Aorta (tissue), 5 donors: ENCODE measurements at regions not wholly inside any gene's neighbourhood (a gene's known extent, or its start where the extent isn't known, plus 50 kb on each side); places are given as distances from the start of the nearest gene placed in this dataset.

Experiments used
- ATAC-seq: fragments of 200-7000 bp; cut with Tn5 transposase; one replicate; pipeline ENCODE4 v1.9.1; 2022; ENCODE audit warnings: moderate library complexity; ENCODE audit not compliant: low FRiP score
- DNase-seq, 2 donors: peaks; one replicate each; pipeline ENCODE4 v3.0.0-alpha.2; 2020
- H3K27ac ChIP-seq, 2 donors: one replicate each; pipeline ENCODE4 v1.5.1; 2013; ENCODE audit warnings: low read length in 2 of 2, mild to moderate bottlenecking in 2 of 2, moderate library complexity in 2 of 2, control low read depth in 1 of 2, inconsistent platforms in 1 of 2, low read depth in 1 of 2
- H3K27me3 ChIP-seq, 2 donors: one replicate each; pipeline ENCODE4 v1.6.1; 2013; ENCODE audit warnings: control low read depth in 1 of 2, low read length in 1 of 2, mild to moderate bottlenecking in 1 of 2, moderate library complexity in 1 of 2; ENCODE audit not compliant: insufficient read depth in 2 of 2, control insufficient read depth in 1 of 2
- H3K36me3 ChIP-seq, 2 donors: one replicate each; pipeline ENCODE4 v1.6.1; 2013; ENCODE audit warnings: control low read depth in 1 of 2, low read length in 1 of 2, mild to moderate bottlenecking in 1 of 2; ENCODE audit not compliant: insufficient read depth in 2 of 2, control insufficient read depth in 1 of 2
- H3K4me1 ChIP-seq, 2 donors: one replicate each; pipeline ENCODE4 v1.6.1; 2013; ENCODE audit warnings: low read length in 2 of 2, control low read depth in 1 of 2, mild to moderate bottlenecking in 1 of 2, moderate library complexity in 1 of 2; ENCODE audit not compliant: insufficient read depth in 2 of 2, control insufficient read depth in 1 of 2
- H3K4me3 ChIP-seq, 2 donors: one replicate each; pipeline ENCODE4 v1.5.1; 2013; ENCODE audit warnings: low read length in 2 of 2, control low read depth in 1 of 2, mild to moderate bottlenecking in 1 of 2
- H3K9me3 ChIP-seq: one replicate; pipeline ENCODE4 v1.6.1; 2013; ENCODE audit warnings: mild to moderate bottlenecking, low read length; ENCODE audit not compliant: control insufficient read depth
- WGBS, 2 donors: extraction: QIAGEN DNeasy Blood & Tissue Kit; methylation state at CpG; one replicate each; pipeline ENCODE4 v1.1.7; 2013; 5-methylcytosine and 5-hydroxymethylcytosine counted together
- intact Hi-C, 2 donors: fragments of 100-400 bp; cut with DNase I; formaldehyde crosslinking; loops; one replicate each; pipeline versions ENCODE4 v1.14.2 to v1.15.0; 2022
- donor health status: healthy with polysubstance abuse.
- donor health status: Bipolar disorder and iron deficiency.
- donor health status: DM: no; HTN: no; CAD: no.
- donor health status: DM: no; HTN: no; CAD: no.
- donor health status: DM: yes; HTN: yes; CAD: no.

DNA sequence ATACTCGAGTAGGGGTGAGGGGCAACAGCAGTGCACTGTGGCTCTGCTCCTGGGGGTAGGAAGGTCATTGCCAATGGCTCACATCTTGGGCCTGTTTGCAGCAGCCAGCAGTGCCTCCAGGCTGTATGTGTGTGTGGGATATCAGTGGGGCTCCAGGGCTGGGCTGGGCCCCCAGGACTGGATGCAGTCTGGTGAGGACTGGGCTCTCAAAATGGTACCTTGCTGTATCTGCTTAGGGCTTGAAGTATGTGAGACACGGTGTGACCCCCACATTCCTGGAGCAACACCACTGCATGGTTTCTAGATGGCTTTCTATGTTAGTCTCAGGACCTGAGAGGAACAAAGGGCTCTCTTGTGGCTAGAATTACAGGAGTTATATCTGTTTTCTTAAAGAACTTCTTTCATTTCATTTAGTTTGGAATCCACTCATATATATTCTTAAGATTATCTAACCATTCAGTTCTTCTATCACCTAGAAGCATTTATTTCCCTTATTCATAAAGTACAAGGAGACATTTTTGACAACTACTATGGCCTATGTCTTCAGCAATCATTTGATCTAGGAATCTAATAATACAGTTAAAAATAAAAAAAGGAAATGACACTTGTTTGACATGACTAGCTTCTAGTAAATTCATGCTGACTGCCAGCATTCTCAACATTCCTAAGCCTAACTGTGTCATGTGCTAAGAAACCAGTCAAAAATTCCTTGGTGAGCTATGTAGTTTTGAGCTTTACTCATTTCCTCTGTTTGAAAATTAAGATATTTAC is 443.2 kb upstream of the SEMA3A start:
- ATAC-seq (peak; percentile 38), DNase-seq (peak in 1 of 2 donors; percentile 60)
- no peak overlapping the region for H3K4me3 ChIP-seq
- 66 to 69% methylated on average over 2 of the region's 2 CpGs for WGBS, 2 donors
- H3K4me1 ChIP-seq = peaks cover 0 to 2% of the 10 kb centered on the region in 2 donors
- H3K27ac ChIP-seq = peak overlapping the region in 1 of 2 donors; percentile 69
- intact Hi-C loops = no loop called here
- no peaks in the 10 kb centered on the region for H3K9me3 ChIP-seq
- H3K27me3 ChIP-seq = no peaks in the 10 kb centered on the region
- no peaks in the 10 kb centered on the region for H3K36me3 ChIP-seq

- intact Hi-C loops = no loop called here
- Histone ChIP-seq H3K27me3 (no peaks in the 10 kb centered on the region), H3K36me3 (no peaks in the 10 kb centered on the region), H3K27ac (no peak overlapping the region), H3K4me1 (no peaks in the 10 kb centered on the region), H3K4me3 (no peak overlapping the region), H3K9me3 (no peaks in the 10 kb centered on the region)
- 91 to 94% methylated on average over 4 of the region's 4 CpGs for WGBS, 2 donors
- no peak for ATAC-seq
- DNase-seq = no peak
Observed at GRCh38 chr7:84631913-84632312, 437.3 kb upstream of the SEMA3A start.

- intact Hi-C loops = no loop called here
- WGBS, 2 donors = 93 to 95% methylated on average over 2 of the region's 2 CpGs
- Histone ChIP-seq H3K27ac (no peak overlapping the region), H3K4me1 (no peaks in the 10 kb centered on the region), H3K27me3 (no peaks in the 10 kb centered on the region), H3K4me3 (no peak overlapping the region), H3K9me3 (no peaks in the 10 kb centered on the region), H3K36me3 (no peaks in the 10 kb centered on the region)
- DNase-seq = no peak
- ATAC-seq = no peak
Observed at GRCh38 chr7:84629640-84630318, 435.2 kb upstream of the SEMA3A start.

- intact Hi-C loops = no loop called here
Observed at GRCh38 chr7:84629216-84629615, 434.6 kb upstream of the SEMA3A start.

DNA sequence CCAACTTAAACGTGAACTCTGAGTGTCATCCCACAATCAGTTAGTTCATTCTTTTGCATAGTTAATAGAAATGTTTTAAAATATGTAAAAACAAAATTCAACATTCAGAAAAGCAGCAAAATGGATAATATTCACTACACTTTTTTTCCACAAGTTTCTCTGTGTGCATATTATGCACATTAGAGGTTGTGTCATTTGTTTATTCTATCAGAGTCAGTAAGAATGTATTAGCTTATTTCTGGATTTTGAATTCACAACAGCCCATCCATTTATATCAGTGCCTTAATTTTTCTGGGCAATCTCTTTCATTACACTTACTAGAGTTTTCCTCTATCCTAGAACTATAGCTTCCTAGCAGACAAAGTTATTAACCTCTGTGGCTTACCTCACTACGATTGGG is 432.7 kb upstream of the SEMA3A start:
- Histone ChIP-seq H3K9me3 (no peaks in the 10 kb centered on the region), H3K4me3 (no peak overlapping the region), H3K36me3 (no peaks in the 10 kb centered on the region), H3K27me3 (no peaks in the 10 kb centered on the region), H3K4me1 (no peaks in the 10 kb centered on the region), H3K27ac (no peak overlapping the region)
- DNase-seq (no peak), ATAC-seq (no peak)
- WGBS, 2 donors = 45 to 73% methylated on average over 2 of the region's 2 CpGs
- intact Hi-C loops = no loop called here

More at GRCh38 chr7:84629216-84629615, 434.6 kb upstream of the SEMA3A start:
- no peaks in the 10 kb centered on the region for H3K9me3 ChIP-seq
- no peak for ATAC-seq
- no peak overlapping the region for H3K4me3 ChIP-seq
- DNase-seq = no peak
- 92 to 100% methylated on average over 3 of the region's 3 CpGs for WGBS, 2 donors
- no peak overlapping the region for H3K27ac ChIP-seq
- no peaks in the 10 kb centered on the region for H3K27me3 ChIP-seq
- H3K36me3 ChIP-seq = no peaks in the 10 kb centered on the region
- H3K4me1 ChIP-seq = no peaks in the 10 kb centered on the region

GRCh38 chr7:84624927-84625326 is 430.3 kb upstream of the SEMA3A start:
- 74 to 85% methylated on average over 2 of the region's 2 CpGs for WGBS, 2 donors
- intact Hi-C loops = no loop called here
- Histone ChIP-seq H3K36me3 (no peaks in the 10 kb centered on the region), H3K27ac (no peak overlapping the region), H3K4me1 (no peaks in the 10 kb centered on the region), H3K9me3 (no peaks in the 10 kb centered on the region), H3K27me3 (no peaks in the 10 kb centered on the region), H3K4me3 (no peak overlapping the region)
- ATAC-seq = no peak
- DNase-seq = no peak

DNA sequence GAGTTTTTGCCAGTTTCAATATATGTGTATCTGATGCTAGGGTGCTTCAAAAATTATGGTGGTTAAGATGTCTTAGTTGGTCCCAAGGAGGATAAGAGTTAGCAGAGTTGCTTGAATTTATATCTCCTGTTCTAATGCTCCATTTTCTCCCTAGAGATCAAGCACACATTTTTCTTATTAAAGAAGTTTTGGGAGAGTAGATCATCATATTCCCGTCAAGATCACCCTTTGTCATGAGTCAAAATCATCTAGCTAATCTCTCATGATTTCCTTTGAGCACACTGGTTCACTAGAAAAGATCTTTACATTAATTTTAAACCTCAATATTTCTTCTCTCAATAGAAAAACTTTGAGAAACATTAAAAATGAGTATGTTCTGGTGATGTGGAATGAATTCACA is 429.9 kb upstream of the SEMA3A start:
- H3K9me3 ChIP-seq = no peaks in the 10 kb centered on the region
- intact Hi-C loops = no loop called here
- no peak overlapping the region for H3K4me3 ChIP-seq
- ATAC-seq = no peak
- H3K36me3 ChIP-seq = no peaks in the 10 kb centered on the region
- H3K4me1 ChIP-seq = no peaks in the 10 kb centered on the region
- 81 to 82% methylated on average over 1 of the region's 1 CpG for WGBS, 2 donors
- H3K27ac ChIP-seq = no peak overlapping the region
- DNase-seq = no peak
- H3K27me3 ChIP-seq = no peaks in the 10 kb centered on the region

DNA sequence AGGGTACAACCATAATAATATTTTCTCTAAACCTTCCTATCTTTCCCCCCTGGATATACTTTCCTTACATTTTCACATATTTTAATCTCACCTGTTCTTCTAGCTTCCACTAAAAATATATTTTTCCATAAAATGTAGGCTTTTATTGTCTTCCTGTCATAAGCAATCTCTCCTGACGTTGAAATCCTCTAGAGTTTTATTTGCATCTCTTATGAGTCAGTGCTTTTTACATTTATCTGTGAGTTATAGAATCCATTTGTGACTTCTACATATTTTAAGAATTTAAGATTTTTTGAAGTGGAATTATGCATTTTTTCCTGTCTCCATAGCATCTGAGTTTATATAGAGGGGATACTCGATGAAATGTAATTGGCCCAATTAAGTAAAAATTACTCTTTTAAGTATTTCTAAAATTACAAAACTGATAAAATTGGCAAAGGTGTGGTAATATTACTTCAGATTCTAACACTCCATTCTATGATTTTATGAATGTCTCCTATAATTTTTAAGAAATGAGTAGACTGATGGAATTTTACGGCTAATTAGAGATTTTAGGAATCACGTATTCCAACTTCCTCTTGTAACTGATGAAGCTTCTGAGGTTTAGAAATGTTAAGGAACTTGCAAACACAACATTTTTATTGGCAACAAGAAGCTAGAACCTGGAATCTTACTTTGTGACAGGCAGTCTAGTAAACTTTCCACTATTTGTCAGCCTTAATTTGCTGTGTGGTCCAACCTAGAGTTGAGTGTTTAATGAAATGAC is 422.9 kb upstream of the SEMA3A start:
- DNase-seq (no peak), ATAC-seq (no peak)
- Histone ChIP-seq H3K36me3 (no peaks in the 10 kb centered on the region), H3K4me3 (no peak overlapping the region), H3K27ac (no peak overlapping the region), H3K27me3 (no peaks in the 10 kb centered on the region), H3K4me1 (no peaks in the 10 kb centered on the region), H3K9me3 (no peaks in the 10 kb centered on the region)
- intact Hi-C loops = no loop called here
- WGBS, 2 donors = 34% methylated on average over 4 of the region's 4 CpGs
